ENCODE measurements at regions not wholly inside any gene's neighbourhood (a gene's known extent, or its start where the extent isn't known, plus 50 kb on each side); places are given as distances from the start of the nearest gene placed in this dataset.

GRCh38 chr18:78390952-78391348, 588.7 kb upstream of the SALL3 start:
- TF ChIP-seq POLR2A (IDR thresholded peaks at IDR 0.05; ENCODE audit: low read length) (no peak), GATA1 (IDR thresholded peaks at IDR 0.05; ENCODE audit: low read depth, low read length) (no peak)

All from erythroblast (primary cell).